ENCODE measurements at regions not wholly inside any gene's neighbourhood (a gene's known extent, or its start where the extent isn't known, plus 50 kb on each side); places are given as distances from the start of the nearest gene placed in this dataset.

- TF ChIP-seq CTCF (IDR thresholded peaks at IDR 0.05; ENCODE audit: low read length) (no peak), EZH2 (optimal IDR thresholded peaks at IDR 0.05; ENCODE audit: low read depth, low read length) (no peak), EZH2phosphoT487 (IDR thresholded peaks at IDR 0.05; ENCODE audit: low read length) (no peak)
Measured at GRCh38 chr16:9251026-9251425, 159.6 kb downstream of the HAPSTR1 start.
